Activated T-helper 2 cell treated with anti-CD3 and anti-CD28 coated beads, Interferon-gamma antibody, Interleukin-2, Interleukin-4, amounts not matched to agents 10 μg/mL and 5 μg/mL and 100 μg/mL, durations not matched to agents 14 hours and 24 hours and 36 hours (primary cell): ENCODE measurements at regions not wholly inside any gene's neighbourhood (a gene's known extent, or its start where the extent isn't known, plus 50 kb on each side); places are given as distances from the start of the nearest gene placed in this dataset.

Experiments
- DNase-seq: peaks from one replicate; pipeline ENCODE4 v3.0.0; 2021; ENCODE audit warnings: low spot score
- H3K27ac Mint-ChIP-seq: one replicate; pipeline ENCODE4 v1.8.0; 2021; ENCODE audit warnings: mixed read lengths
- H3K27me3 Mint-ChIP-seq: one replicate; pipeline ENCODE4 v1.8.0; 2021; ENCODE audit warnings: low read depth, mixed read lengths
- H3K36me3 Mint-ChIP-seq: one replicate; pipeline ENCODE4 v1.8.0; 2021; ENCODE audit warnings: low read depth, mixed read lengths
- H3K4me1 Mint-ChIP-seq: one replicate; pipeline ENCODE4 v1.8.0; 2021; ENCODE audit warnings: low read depth, mixed read lengths
- H3K4me3 Mint-ChIP-seq: one replicate; pipeline ENCODE4 v1.8.0; 2021; ENCODE audit warnings: low read depth, mild to moderate bottlenecking, moderate library complexity, mixed read lengths
- H3K9me3 Mint-ChIP-seq: one replicate; pipeline ENCODE4 v1.8.0; 2021; ENCODE audit warnings: mixed read lengths
- intact Hi-C: fragments of 100-400 bp; cut with micrococcal nuclease; formaldehyde crosslinking; loops from one replicate; pipeline ENCODE4 v1.15.1; 2023

DNA sequence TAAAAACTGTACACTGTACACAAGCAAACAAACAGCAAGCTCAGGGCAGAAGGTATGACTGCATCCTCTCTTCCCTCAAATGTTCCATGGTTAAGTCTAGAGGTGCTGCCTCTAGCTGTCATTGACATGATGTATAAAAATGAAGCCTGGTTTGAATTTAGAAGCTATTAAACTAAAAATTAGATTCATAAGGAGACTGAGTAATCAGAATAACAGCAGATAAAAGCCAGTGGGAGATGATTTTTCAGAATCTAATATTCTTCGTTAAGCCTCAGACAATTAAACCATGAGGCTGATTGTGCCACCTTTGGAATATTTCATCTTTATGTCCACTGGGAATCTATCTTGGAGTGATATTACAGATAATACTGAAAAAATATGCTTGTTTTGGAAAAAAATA lies 101.4 kb upstream of the ZC3H12C start:
- Mint-ChIP-seq H3K27ac (no peak overlapping the region), H3K36me3 (no peaks in the 10 kb centered on the region), H3K9me3 (peaks cover under 1% of the 10 kb centered on the region), H3K27me3 (peaks cover 17% of the 10 kb centered on the region), H3K4me3 (no peak overlapping the region), H3K4me1 (no peaks in the 10 kb centered on the region)
- no peak for DNase-seq
- intact Hi-C loops, result no loop called here

DNA sequence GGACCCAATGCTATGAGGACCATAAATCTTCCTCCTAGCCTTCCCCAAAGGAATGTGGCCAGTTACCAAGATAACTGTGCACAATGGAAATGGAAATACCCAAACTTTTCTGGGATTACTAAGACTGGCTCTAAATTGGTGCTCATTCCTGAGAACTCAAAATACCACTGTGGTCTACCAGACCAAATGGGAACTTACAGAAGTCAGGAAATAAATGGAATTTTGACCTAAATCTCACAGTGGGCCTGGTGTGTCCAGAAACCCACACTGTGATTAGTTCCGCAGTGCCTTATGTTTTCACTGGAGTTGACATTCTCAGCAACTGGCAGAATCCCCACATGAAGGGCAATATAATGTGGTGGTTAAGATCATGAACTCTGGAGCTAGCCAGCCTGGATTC lies 99.4 kb upstream of the ZC3H12C start:
- Mint-ChIP-seq H3K27me3 (peaks cover 17% of the 10 kb centered on the region), H3K4me1 (no peaks in the 10 kb centered on the region), H3K4me3 (no peak overlapping the region), H3K27ac (no peak overlapping the region), H3K9me3 (no peaks in the 10 kb centered on the region), H3K36me3 (no peaks in the 10 kb centered on the region)
- no peak for DNase-seq
- intact Hi-C loops, result no loop called here

DNA sequence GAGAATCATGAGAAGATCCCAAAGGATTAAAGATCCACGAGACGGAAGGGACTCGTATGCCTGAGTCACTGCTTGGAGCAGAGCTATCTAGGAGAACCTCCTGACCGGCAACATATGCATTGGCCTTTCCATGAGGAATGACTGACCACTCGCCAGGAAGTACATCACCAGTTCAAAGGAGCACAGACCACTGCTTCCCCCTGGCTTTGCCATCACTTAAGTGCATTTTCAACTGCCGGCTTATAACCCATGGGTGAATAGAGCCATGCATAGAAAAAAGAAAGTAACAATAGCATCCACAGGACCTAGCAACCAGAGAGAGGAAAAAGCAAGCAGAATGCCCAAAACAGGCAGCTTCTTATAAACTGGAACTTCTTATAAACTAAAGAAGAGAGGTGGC lies 98.3 kb upstream of the ZC3H12C start:
- H3K9me3 Mint-ChIP-seq, result no peaks in the 10 kb centered on the region
- no peak for DNase-seq
- no peaks in the 10 kb centered on the region for H3K4me1 Mint-ChIP-seq
- intact Hi-C loops, result no loop called here
- peaks cover 17% of the 10 kb centered on the region for H3K27me3 Mint-ChIP-seq
- H3K4me3 Mint-ChIP-seq, result no peak overlapping the region
- no peaks in the 10 kb centered on the region for H3K36me3 Mint-ChIP-seq
- H3K27ac Mint-ChIP-seq, result no peak overlapping the region

DNA sequence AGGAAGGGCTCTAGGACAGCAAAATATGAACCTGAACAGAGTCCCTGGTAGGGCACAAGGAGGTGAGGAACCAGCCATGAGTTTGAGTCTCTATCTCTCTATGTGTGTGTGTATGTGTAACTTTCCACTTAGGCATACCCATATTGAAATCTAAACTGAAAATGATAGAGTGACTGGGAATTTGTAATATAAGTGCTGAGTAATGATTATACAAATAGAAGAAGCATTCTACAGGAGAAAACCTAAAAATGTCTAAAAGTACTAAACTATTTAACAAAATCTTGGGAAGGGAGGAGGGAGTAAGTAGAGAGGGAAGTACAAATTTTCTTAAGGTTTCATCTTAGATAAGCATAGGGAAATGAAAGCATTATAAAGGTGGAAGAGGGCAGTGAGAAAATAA lies 97.1 kb upstream of the ZC3H12C start:
- Mint-ChIP-seq H3K9me3 (no peaks in the 10 kb centered on the region), H3K4me3 (no peak overlapping the region), H3K27ac (no peak overlapping the region), H3K27me3 (peaks cover 19% of the 10 kb centered on the region), H3K36me3 (no peaks in the 10 kb centered on the region), H3K4me1 (no peaks in the 10 kb centered on the region)
- DNase-seq, result no peak
- intact Hi-C loops, result no loop called here

DNA sequence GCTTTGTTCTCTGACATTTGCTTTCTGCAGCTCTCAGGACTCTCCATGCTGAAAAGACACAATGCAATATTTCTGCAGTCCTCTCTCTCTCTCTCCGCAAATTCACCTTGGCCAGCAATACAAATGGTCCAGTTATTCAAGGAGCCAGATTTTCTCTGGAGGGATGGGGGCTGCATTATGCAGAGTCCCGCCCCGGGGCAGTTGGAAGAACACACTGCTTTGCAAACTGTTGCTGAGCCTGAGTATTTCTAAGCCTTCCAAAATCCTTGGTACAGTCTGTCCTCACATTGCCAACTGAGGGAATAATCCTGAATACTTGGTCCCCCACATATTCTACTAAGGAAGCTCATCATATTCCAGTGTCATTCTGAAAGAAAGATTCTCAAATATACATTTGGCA lies 94.3 kb upstream of the ZC3H12C start:
- Mint-ChIP-seq H3K36me3 (no peaks in the 10 kb centered on the region), H3K4me1 (no peaks in the 10 kb centered on the region)
- DNase-seq, result no peak

DNA sequence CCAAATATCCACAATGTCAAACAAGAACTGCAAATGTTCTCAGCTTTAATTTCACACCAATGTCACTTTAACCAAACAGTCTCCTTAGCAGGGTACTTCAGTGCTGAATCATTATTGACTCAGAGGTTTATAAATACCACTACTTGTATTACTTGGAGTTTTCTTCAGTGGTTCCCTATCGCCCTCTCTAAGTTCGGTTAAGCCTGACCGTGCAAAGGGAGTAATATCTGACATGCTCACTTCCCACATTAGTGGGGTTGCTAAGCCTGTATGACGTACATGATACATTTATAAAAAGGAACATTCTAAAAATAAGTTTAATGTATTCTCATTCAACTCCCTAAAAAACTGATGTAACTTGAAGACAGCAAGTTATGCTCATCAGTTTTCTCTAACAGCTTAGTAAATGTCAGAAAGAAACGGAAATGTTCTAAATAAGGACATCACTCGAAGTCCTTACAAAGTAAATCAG lies 93.1 kb upstream of the ZC3H12C start:
- no peaks in the 10 kb centered on the region for H3K4me1 Mint-ChIP-seq
- no peaks in the 10 kb centered on the region for H3K36me3 Mint-ChIP-seq
- H3K27me3 Mint-ChIP-seq, result peaks cover 12% of the 10 kb centered on the region
- no peak overlapping the region for H3K27ac Mint-ChIP-seq
- no peak overlapping the region for H3K4me3 Mint-ChIP-seq
- no peak for DNase-seq
- intact Hi-C loops, result loop anchor here (2.0 kb wide), 1 partner anchor 13 kb away; no protein-coding TSS in a partner anchor
- H3K9me3 Mint-ChIP-seq, result no peaks in the 10 kb centered on the region

More for the DNA sequence above, 94.3 kb upstream of the ZC3H12C start:
- Mint-ChIP-seq H3K27ac (no peak overlapping the region), H3K9me3 (no peaks in the 10 kb centered on the region), H3K4me3 (no peak overlapping the region), H3K27me3 (peaks cover 10% of the 10 kb centered on the region)
- intact Hi-C loops, result no loop called here

DNA sequence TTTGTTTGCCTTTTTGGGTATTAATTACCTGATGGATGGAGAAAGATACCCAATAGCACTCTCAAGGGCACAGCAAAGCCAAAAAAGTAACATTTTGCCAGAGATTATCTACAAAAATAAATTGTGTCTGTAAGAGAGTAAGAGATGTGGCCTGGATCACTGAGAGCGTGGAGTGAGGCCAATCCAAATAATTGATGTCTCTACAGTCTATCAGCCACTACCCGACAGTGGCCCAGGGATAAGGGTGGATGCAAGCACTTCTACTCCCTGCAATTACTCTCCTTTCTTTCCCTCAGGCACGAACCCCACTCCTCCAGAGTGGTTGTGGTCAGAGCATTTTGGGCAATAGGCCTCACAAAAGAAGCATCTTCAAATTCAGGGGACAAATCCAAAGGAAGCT lies 92.3 kb upstream of the ZC3H12C start:
- Mint-ChIP-seq H3K9me3 (no peaks in the 10 kb centered on the region), H3K27me3 (peaks cover 12% of the 10 kb centered on the region), H3K36me3 (no peaks in the 10 kb centered on the region), H3K4me1 (no peaks in the 10 kb centered on the region), H3K27ac (no peak overlapping the region), H3K4me3 (no peak overlapping the region)
- DNase-seq, result no peak
- intact Hi-C loops, result loop anchor here (2.0 kb wide), 1 partner anchor 14 kb away; no protein-coding TSS in a partner anchor

DNA sequence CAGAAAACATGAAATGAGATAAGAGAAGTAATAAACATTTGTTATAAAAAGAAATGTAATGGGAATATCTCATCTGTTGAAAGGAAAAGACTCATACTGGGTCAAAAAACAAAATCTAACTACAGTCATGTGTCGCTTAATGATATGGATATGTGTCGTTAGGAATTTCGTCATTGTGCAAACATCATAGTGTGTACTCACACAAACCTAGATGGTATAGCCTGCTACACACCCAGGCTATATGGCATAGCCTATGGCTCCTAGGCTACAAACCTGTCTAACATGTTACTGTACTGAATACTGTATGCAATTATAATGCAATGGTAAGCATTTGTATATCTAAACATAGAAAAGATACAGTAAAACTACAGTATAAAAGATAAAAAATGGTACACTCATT lies 89.8 kb upstream of the ZC3H12C start:
- Mint-ChIP-seq H3K9me3 (no peaks in the 10 kb centered on the region), H3K27ac (no peak overlapping the region), H3K36me3 (no peaks in the 10 kb centered on the region), H3K27me3 (peaks cover 16% of the 10 kb centered on the region), H3K4me1 (no peaks in the 10 kb centered on the region), H3K4me3 (no peak overlapping the region)
- intact Hi-C loops, result no loop called here
- no peak for DNase-seq

DNA sequence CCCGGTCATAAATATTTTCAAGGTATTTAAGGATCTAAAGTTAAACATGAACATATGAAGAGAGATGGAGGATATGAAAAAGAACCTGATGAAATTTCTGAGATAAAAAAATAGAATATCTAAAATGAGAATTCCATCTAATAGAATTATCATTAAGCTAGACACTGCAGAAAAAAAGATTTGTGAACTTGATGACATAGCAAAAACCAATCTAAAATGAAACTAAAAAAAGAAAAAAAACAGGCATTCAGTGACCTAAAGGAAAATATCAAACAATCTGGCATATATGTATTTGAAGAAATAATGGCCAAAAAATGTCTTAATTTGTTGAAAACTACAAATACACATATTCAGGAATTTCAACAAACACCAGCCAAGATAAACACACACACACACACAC lies 81.6 kb upstream of the ZC3H12C start:
- Mint-ChIP-seq H3K36me3 (no peaks in the 10 kb centered on the region), H3K27me3 (peaks cover 9% of the 10 kb centered on the region), H3K4me1 (no peaks in the 10 kb centered on the region), H3K27ac (no peak overlapping the region), H3K4me3 (no peak overlapping the region), H3K9me3 (peaks cover 17% of the 10 kb centered on the region)
- intact Hi-C loops, result no loop called here
- DNase-seq, result no peak

DNA sequence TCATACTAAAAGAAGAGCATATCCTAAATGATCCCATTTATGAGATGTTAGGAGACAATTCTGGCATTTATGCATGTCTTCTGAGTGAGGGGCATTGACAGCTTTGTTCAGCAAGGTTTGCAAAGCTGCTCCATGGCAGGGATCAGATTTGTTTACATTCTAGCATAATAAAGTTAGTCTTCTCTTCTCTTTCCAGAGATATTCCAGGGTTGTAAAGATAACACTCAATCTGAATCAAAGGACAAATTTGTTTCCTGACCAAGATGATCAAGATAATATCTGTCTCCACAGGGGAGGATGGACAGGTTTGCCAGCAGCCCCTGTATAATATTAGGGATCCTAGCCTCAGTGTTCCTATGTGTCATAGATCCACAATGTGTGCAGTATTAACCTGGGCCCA lies 77.5 kb upstream of the ZC3H12C start:
- H3K27ac Mint-ChIP-seq, result no peak overlapping the region
- peaks cover 2% of the 10 kb centered on the region for H3K4me1 Mint-ChIP-seq
- intact Hi-C loops, result no loop called here

DNA sequence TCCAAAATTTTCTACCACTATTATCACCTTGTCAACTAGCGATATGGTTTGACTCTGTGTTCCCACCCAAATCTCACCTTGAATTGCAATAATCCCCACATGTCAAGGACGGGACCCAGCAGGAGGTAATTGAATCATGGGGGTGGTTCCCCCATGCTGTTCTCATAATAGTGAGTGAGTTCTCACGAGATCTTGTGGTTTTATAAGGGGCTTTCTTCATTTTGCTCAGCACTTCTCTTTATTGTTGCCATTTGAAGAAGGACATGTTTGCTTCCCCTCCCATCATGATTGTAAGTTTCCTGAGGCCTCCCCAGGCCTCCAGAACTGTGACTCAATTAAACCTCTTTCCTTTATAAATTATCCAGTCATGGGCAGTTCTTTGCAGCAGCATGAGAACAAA lies 73.5 kb upstream of the ZC3H12C start:
- Mint-ChIP-seq H3K4me3 (no peak overlapping the region), H3K36me3 (no peaks in the 10 kb centered on the region), H3K9me3 (peaks cover 9% of the 10 kb centered on the region), H3K4me1 (peaks cover 4% of the 10 kb centered on the region), H3K27me3 (no peaks in the 10 kb centered on the region), H3K27ac (no peak overlapping the region)
- no peak for DNase-seq
- intact Hi-C loops, result no loop called here

More for the DNA sequence above, 77.5 kb upstream of the ZC3H12C start:
- Mint-ChIP-seq H3K4me3 (no peak overlapping the region), H3K9me3 (peaks cover 12% of the 10 kb centered on the region), H3K36me3 (no peaks in the 10 kb centered on the region), H3K27me3 (no peaks in the 10 kb centered on the region)
- DNase-seq, result no peak

DNA sequence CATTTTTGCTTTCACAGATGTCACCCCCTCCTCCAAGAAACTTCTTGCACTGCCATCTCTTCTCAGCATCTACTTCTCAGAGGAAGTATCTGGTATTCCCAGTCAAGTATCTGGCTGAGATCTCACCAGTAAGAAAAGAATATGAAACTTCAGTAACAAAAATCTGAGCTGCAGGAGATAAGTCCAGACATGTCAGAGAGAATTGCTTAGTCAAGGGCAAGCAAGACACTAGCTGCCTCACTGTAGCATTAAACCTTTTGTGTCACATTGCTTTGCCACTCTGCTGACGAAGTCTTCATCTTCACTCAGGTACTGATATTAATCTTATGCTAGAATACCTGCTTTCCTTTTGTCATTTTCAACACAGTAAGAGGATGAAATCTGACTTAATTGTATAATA lies 70.6 kb upstream of the ZC3H12C start:
- no peaks in the 10 kb centered on the region for H3K27me3 Mint-ChIP-seq
- H3K27ac Mint-ChIP-seq, result no peak overlapping the region
- no peaks in the 10 kb centered on the region for H3K36me3 Mint-ChIP-seq
- peaks cover 6% of the 10 kb centered on the region for H3K4me1 Mint-ChIP-seq
- intact Hi-C loops, result no loop called here
- no peak overlapping the region for H3K4me3 Mint-ChIP-seq
- no peak for DNase-seq
- peaks cover 10% of the 10 kb centered on the region for H3K9me3 Mint-ChIP-seq

DNA sequence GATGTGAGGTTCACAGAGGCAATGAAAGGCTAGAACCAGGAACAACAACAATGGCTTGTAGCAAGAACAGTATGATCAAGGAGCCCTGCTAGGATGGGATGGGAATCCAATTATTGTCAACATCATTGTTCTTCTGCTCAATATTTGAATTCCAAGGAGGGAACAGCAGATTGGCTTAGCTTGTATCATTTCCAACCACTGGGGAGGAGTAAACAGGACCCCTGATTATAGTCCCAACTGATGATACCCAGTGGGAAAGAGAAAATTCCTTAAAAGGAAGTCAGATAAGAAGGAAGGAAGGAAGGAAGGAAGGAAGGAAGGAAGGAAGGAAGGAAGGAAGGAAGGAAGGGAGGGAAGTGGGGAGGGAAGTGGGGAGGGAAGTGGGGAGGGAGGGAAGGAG lies 69.5 kb upstream of the ZC3H12C start:
- Mint-ChIP-seq H3K27ac (no peak overlapping the region), H3K4me1 (peaks cover 13% of the 10 kb centered on the region), H3K27me3 (no peaks in the 10 kb centered on the region), H3K4me3 (no peak overlapping the region), H3K36me3 (no peaks in the 10 kb centered on the region), H3K9me3 (peaks cover 14% of the 10 kb centered on the region)
- DNase-seq, result no peak
- intact Hi-C loops, result no loop called here
